CD4-positive, alpha-beta T cell (primary cell): ENCODE measurements at regions not wholly inside any gene's neighbourhood (a gene's known extent, or its start where the extent isn't known, plus 50 kb on each side); places are given as distances from the start of the nearest gene placed in this dataset.
A peak's percentile ranks its signal among the peaks of the same experiment; 100 is the strongest.

Experiments used
- ATAC-seq: fragments of 200-7000 bp; cut with Tn5 transposase; one replicate; pipeline ENCODE4 v1.10.0; 2022; ENCODE audit warnings: mild to moderate bottlenecking; ENCODE audit not compliant: poor library complexity
- CTCF ChIA-PET: fragments of 350-600 bp; sonication (Branson Sonifier 250); formaldehyde crosslinking; loops from one replicate; lab custom pipeline; 2021; ENCODE audit warnings: antibody characterized with exemption, inconsistent platforms; lab: Charles Lee
- POLR2A ChIA-PET: fragments of 350-600 bp; sonication (Branson Sonifier 250); formaldehyde crosslinking; loops from one replicate; lab custom pipeline; 2021; ENCODE audit warnings: antibody characterized with exemption, inconsistent platforms; lab: Charles Lee
- DNase-seq, 14 experiments: peaks; one replicate each; pipeline ENCODE4 v3.0.0-alpha.2; 2013 to 2020; ENCODE audit warnings: mixed read lengths in 2 of 14
- H3K27ac ChIP-seq, 2 donors: one replicate each; pipeline versions ENCODE4 v1.5.1 to v1.7.0; 2013; ENCODE audit warnings: low read length in 2 of 2, low read depth in 1 of 2, mild to moderate bottlenecking in 1 of 2
- H3K27me3 ChIP-seq, 2 experiments: 1 replicate in 1 of 2; 2 replicates in 1 of 2; pipeline versions ENCODE4 v1.6.1 to v1.7.0; 2013; ENCODE audit warnings: low read length in 2 of 2, control low read depth in 1 of 2, mild to moderate bottlenecking in 1 of 2, moderate library complexity in 1 of 2; ENCODE audit not compliant: insufficient read depth in 2 of 2, control insufficient read depth in 1 of 2
- H3K36me3 ChIP-seq: one replicate; pipeline ENCODE4 v1.6.1; 2013; ENCODE audit warnings: low read length, control low read depth; ENCODE audit not compliant: insufficient read depth
- H3K4me1 ChIP-seq: one replicate; pipeline ENCODE4 v1.6.1; 2013; ENCODE audit warnings: low read length, control low read depth; ENCODE audit not compliant: insufficient read depth
- H3K4me3 ChIP-seq: one replicate; pipeline ENCODE4 v1.5.1; 2013; ENCODE audit warnings: mild to moderate bottlenecking, low read length, moderate library complexity
- H3K9me3 ChIP-seq, 2 experiments: 1 replicate in 1 of 2; 2 replicates in 1 of 2; pipeline versions ENCODE4 v1.6.1 to v1.7.0; 2013; ENCODE audit warnings: low read length in 2 of 2, mild to moderate bottlenecking in 2 of 2, control low read depth in 1 of 2, moderate library complexity in 1 of 2; ENCODE audit not compliant: control insufficient read depth in 1 of 2, insufficient read depth in 1 of 2
- H3K27ac Mint-ChIP-seq: one replicate; pipeline ENCODE4 v1.8.0; 2020; ENCODE audit warnings: mixed read lengths
- H3K27me3 Mint-ChIP-seq: one replicate; pipeline ENCODE4 v1.8.0; 2021; ENCODE audit warnings: mixed read lengths
- H3K36me3 Mint-ChIP-seq: one replicate; pipeline ENCODE4 v1.8.0; 2021; ENCODE audit warnings: low read depth, mixed read lengths
- H3K4me1 Mint-ChIP-seq: one replicate; pipeline ENCODE4 v1.8.0; 2021; ENCODE audit warnings: low read depth, mixed read lengths
- H3K4me3 Mint-ChIP-seq: one replicate; pipeline ENCODE4 v1.8.0; 2020; ENCODE audit warnings: mild to moderate bottlenecking, mixed read lengths
- H3K9me3 Mint-ChIP-seq: one replicate; pipeline ENCODE4 v1.8.0; 2020; ENCODE audit warnings: mixed read lengths
- CTCF ChIP-seq: fragments of 200-600 bp; IDR thresholded peaks from one replicate; pipeline ENCODE4 v1.8.0; 2022; ENCODE audit warnings: antibody characterized with exemption, mild to moderate bottlenecking
- intact Hi-C, 2 experiments: fragments of 100-400 bp; cut with DNase I in 1 of 2; cut with micrococcal nuclease in 1 of 2; formaldehyde crosslinking; loops; one replicate each; pipeline versions ENCODE4 v1.15.1 to v1.9.0; 2023 to 2025; cut with DNase I, micrococcal nuclease

DNA sequence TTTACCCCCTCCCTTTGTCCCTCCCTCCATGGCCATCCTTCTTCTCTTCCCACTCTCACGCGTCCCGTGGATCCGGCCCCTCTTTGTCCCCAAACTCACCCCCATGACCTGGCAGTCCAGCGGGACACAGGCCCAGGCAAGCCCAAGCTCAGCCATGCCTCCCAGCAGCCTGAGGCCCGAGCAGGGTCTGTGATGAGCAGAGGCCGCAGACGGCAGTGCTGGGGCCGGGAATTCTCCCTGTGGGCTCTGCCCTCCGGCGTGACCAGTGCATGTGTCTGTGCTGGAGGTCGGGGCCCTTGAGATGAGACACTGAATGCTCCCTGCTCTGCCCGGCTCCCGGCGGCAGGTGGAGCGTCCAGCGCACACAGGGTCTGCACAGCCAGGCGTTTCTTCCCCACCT, 237.9 kb downstream of the BRD1 start:
- DNase-seq (peak in 1 of 14 experiments; percentile 20), ATAC-seq (no peak)
- intact Hi-C loops, result no loop called here
- ChIA-PET CTCF (no interaction called here), POLR2A (no interaction called here)
- Mint-ChIP-seq H3K27me3 (no peaks in the 10 kb centered on the region), H3K4me1 (no peaks in the 10 kb centered on the region), H3K27ac (no peak overlapping the region), H3K36me3 (peaks cover 9% of the 10 kb centered on the region), H3K9me3 (no peaks in the 10 kb centered on the region), H3K4me3 (no peak overlapping the region)
- no peaks in the 10 kb centered on the region for H3K36me3 ChIP-seq
- no peaks in the 10 kb centered on the region for H3K4me1 ChIP-seq
- no peak overlapping the region for H3K4me3 ChIP-seq
- H3K27ac ChIP-seq, result no peak overlapping the region
- H3K27me3 ChIP-seq, result no peaks in the 10 kb centered on the region
- no peaks in the 10 kb centered on the region for H3K9me3 ChIP-seq
- no peak for TF ChIP-seq CTCF

GRCh38 chr22:49589301-49589700, 238.4 kb downstream of the BRD1 start:
- Mint-ChIP-seq H3K36me3 (peaks cover 9% of the 10 kb centered on the region), H3K4me3 (no peak overlapping the region), H3K4me1 (no peaks in the 10 kb centered on the region), H3K9me3 (no peaks in the 10 kb centered on the region), H3K27ac (no peak overlapping the region), H3K27me3 (no peaks in the 10 kb centered on the region)
- no peaks in the 10 kb centered on the region for H3K4me1 ChIP-seq
- no peak overlapping the region for H3K4me3 ChIP-seq
- H3K27me3 ChIP-seq, result no peaks in the 10 kb centered on the region
- no peaks in the 10 kb centered on the region for H3K36me3 ChIP-seq
- POLR2A ChIA-PET, result no interaction called here
- no peak overlapping the region for H3K27ac ChIP-seq
- no peaks in the 10 kb centered on the region for H3K9me3 ChIP-seq
- ATAC-seq, result no peak
- TF ChIP-seq CTCF, result no peak
- no peak for DNase-seq
- intact Hi-C loops, result no loop called here
- CTCF ChIA-PET, result no interaction called here

GRCh38 chr22:49588739-49589138, 238.9 kb downstream of the BRD1 start:
- H3K4me3 ChIP-seq, result no peak overlapping the region
- Mint-ChIP-seq H3K36me3 (peaks cover 11% of the 10 kb centered on the region), H3K27ac (no peak overlapping the region), H3K9me3 (no peaks in the 10 kb centered on the region), H3K4me3 (no peak overlapping the region), H3K27me3 (no peaks in the 10 kb centered on the region), H3K4me1 (no peaks in the 10 kb centered on the region)
- ChIA-PET POLR2A (no interaction called here), CTCF (no interaction called here)
- ATAC-seq (no peak), DNase-seq (peak in 1 of 14 experiments; percentile 19)
- no peaks in the 10 kb centered on the region for H3K27me3 ChIP-seq
- no peak for TF ChIP-seq CTCF
- H3K27ac ChIP-seq, result no peak overlapping the region
- no peaks in the 10 kb centered on the region for H3K9me3 ChIP-seq
- no peaks in the 10 kb centered on the region for H3K36me3 ChIP-seq
- no peaks in the 10 kb centered on the region for H3K4me1 ChIP-seq
- intact Hi-C loops, result no loop called here
